HG02938 (cell line): ENCODE measurements at regions not wholly inside any gene's neighbourhood (a gene's known extent, or its start where the extent isn't known, plus 50 kb on each side); places are given as distances from the start of the nearest gene placed in this dataset.

Experiments used
- ATAC-seq: cut with Tn5 transposase; IDR thresholded peaks from one replicate; pipeline ENCODE4 v1.9.1; 2021; ENCODE audit warnings: mild to moderate bottlenecking, moderate library complexity; ENCODE audit not compliant: unreplicated experiment

- no peak for ATAC-seq
These were observed 236.7 kb downstream of the BRD1 start for GRCh38 chr22:49590851-49591445.

- ATAC-seq = no peak
These were observed 237.3 kb downstream of the BRD1 start for GRCh38 chr22:49590381-49590780.

- no peak for ATAC-seq
These were observed 237.9 kb downstream of the BRD1 start for GRCh38 chr22:49589811-49590210.

- ATAC-seq = no peak
These were observed 238.4 kb downstream of the BRD1 start for GRCh38 chr22:49589301-49589700.

GRCh38 chr22:49588739-49589138 lies 238.9 kb downstream of the BRD1 start:
- no peak for ATAC-seq

- ATAC-seq = no peak
These were observed 239.7 kb downstream of the BRD1 start for GRCh38 chr22:49587987-49588386.

- no peak for ATAC-seq
These were observed 240.3 kb downstream of the BRD1 start for GRCh38 chr22:49587421-49587820.

- ATAC-seq = no peak
These were observed 240.8 kb downstream of the BRD1 start for GRCh38 chr22:49586873-49587272.

- no peak for ATAC-seq
These were observed 241.4 kb downstream of the BRD1 start for GRCh38 chr22:49586244-49586748.

- ATAC-seq = no peak
These were observed 242.0 kb downstream of the BRD1 start for GRCh38 chr22:49585461-49586243.

- ATAC-seq = no peak
These were observed 243.7 kb downstream of the BRD1 start for GRCh38 chr22:49583886-49584505.

GRCh38 chr22:49583341-49583740 lies 244.3 kb downstream of the BRD1 start:
- no peak for ATAC-seq

- no peak for ATAC-seq
These were observed 245.0 kb downstream of the BRD1 start for GRCh38 chr22:49582678-49583077.

GRCh38 chr22:49582181-49582580 lies 245.5 kb downstream of the BRD1 start:
- no peak for ATAC-seq

GRCh38 chr22:49580024-49580423 lies 247.6 kb downstream of the BRD1 start:
- ATAC-seq = no peak

GRCh38 chr22:49577168-49578060 lies 250.3 kb downstream of the BRD1 start:
- no peak for ATAC-seq

GRCh38 chr22:49576241-49577141 lies 251.2 kb downstream of the BRD1 start:
- no peak for ATAC-seq

- ATAC-seq = no peak
These were observed 252.0 kb downstream of the BRD1 start for GRCh38 chr22:49575703-49576081.

- no peak for ATAC-seq
These were observed 252.6 kb downstream of the BRD1 start for GRCh38 chr22:49574881-49575702.
